IMR-90 (cell line): ENCODE measurements at regions not wholly inside any gene's neighbourhood (a gene's known extent, or its start where the extent isn't known, plus 50 kb on each side); places are given as distances from the start of the nearest gene placed in this dataset.

ENCODE experiments used
- ATAC-seq: fragments of 200-7000 bp; cut with Tn5 transposase; 2 replicates; pipeline ENCODE4 v1.9.1; 2020; ENCODE audit warnings: low read depth, mild to moderate bottlenecking, moderate library complexity
- BruUV-seq: library from RNA; stranded (reverse); fragments of 400-500 nt; replicated peaks from 2 replicates; lab custom pipeline; 2021; lab: Mats Ljungman, UMichigan
- CTCF ChIA-PET: fragments of 300-600 bp; formaldehyde crosslinking; extraction: SDS; loops from one replicate; lab custom pipeline; 2021; ENCODE audit warnings: antibody characterized with exemption; lab: Yijun Ruan, JAX
- POLR2A ChIA-PET: fragments of 300-600 bp; sonication (Branson Sonifier 250); formaldehyde crosslinking; loops from one replicate; lab custom pipeline; 2022; ENCODE audit warnings: antibody characterized with exemption; ENCODE audit not compliant: unreplicated experiment; lab: Charles Lee
- DNase-seq: peaks from one replicate; pipeline ENCODE4 v3.0.0; 2013
- H2AFZ ChIP-seq: replicated peaks from 2 replicates; pipeline ENCODE3; 2013; ENCODE audit warnings: low read length, mild to moderate bottlenecking; ENCODE audit not compliant: poor library complexity
- H2AK5ac ChIP-seq: 2 replicates; pipeline ENCODE4 v1.6.1; 2013; ENCODE audit warnings: low read depth, low read length, inconsistent platforms
- H2AK9ac ChIP-seq: replicated peaks from 2 replicates; pipeline ENCODE3; 2013; ENCODE audit warnings: mild to moderate bottlenecking, low read depth, low read length, moderate library complexity; ENCODE audit not compliant: poor library complexity
- H2BK120ac ChIP-seq: 2 replicates; pipeline ENCODE4 v1.6.1; 2013; ENCODE audit warnings: low read depth, low read length, inconsistent platforms
- H2BK15ac ChIP-seq: 3 replicates; pipeline ENCODE4 v1.6.1; 2013; ENCODE audit warnings: low read depth, low read length, inconsistent platforms
- H2BK20ac ChIP-seq: 2 replicates; pipeline ENCODE4 v1.6.1; 2013; ENCODE audit warnings: low read depth, mild to moderate bottlenecking, inconsistent platforms, low read length, moderate library complexity
- H2BK5ac ChIP-seq: 2 replicates; pipeline ENCODE4 v1.6.1; 2013; ENCODE audit warnings: mild to moderate bottlenecking, low read depth, low read length, inconsistent platforms; ENCODE audit not compliant: poor library complexity, severe bottlenecking
- H3K14ac ChIP-seq: replicated peaks from 2 replicates; pipeline ENCODE4 v1.6.1; 2013; ENCODE audit warnings: low read depth, low read length, inconsistent platforms
- H3K18ac ChIP-seq: 2 replicates; pipeline ENCODE4 v1.6.1; 2013; ENCODE audit warnings: low read depth, low read length, control low read depth
- H3K23ac ChIP-seq: 2 replicates; pipeline ENCODE4 v1.6.1; 2013; ENCODE audit warnings: low read depth, low read length, inconsistent platforms
- H3K27ac ChIP-seq: 2 replicates; pipeline ENCODE4 v1.5.1; 2013; ENCODE audit warnings: mild to moderate bottlenecking, control low read depth, low read length; ENCODE audit not compliant: insufficient read depth
- H3K27me3 ChIP-seq: 2 replicates; pipeline ENCODE4 v1.6.1; 2013; ENCODE audit warnings: low read length; ENCODE audit not compliant: control insufficient read depth, insufficient read depth
- H3K36me3 ChIP-seq: 2 replicates; pipeline ENCODE4 v1.6.1; 2013; ENCODE audit warnings: low read length, mixed read lengths; ENCODE audit not compliant: control insufficient read depth, insufficient read depth
- H3K4ac ChIP-seq: 2 replicates; pipeline ENCODE4 v1.6.1; 2013; ENCODE audit warnings: low read depth, low read length, inconsistent platforms
- H3K4me1 ChIP-seq: 2 replicates; pipeline ENCODE4 v1.6.1; 2013; ENCODE audit warnings: low read length, mixed read lengths; ENCODE audit not compliant: control insufficient read depth, insufficient read depth
- H3K4me2 ChIP-seq: 2 replicates; pipeline ENCODE4 v1.6.1; 2013; ENCODE audit warnings: low read depth, mild to moderate bottlenecking, control low read depth, low read length, moderate library complexity
- H3K4me3 ChIP-seq: 2 replicates; pipeline ENCODE4 v1.5.1; 2013; ENCODE audit warnings: low read depth, mild to moderate bottlenecking, control low read depth, low read length, moderate library complexity; ENCODE audit not compliant: insufficient read depth
- H3K56ac ChIP-seq: 2 replicates; pipeline ENCODE4 v1.6.1; 2013; ENCODE audit warnings: low read length, inconsistent platforms; ENCODE audit not compliant: insufficient read depth; ENCODE audit errors: extremely low read depth
- H3K79me1 ChIP-seq, 2 experiments: 2 replicates each; pipeline ENCODE4 v1.6.1; 2013; ENCODE audit warnings: low read length in 2 of 2, inconsistent platforms in 1 of 2, low read depth in 1 of 2
- H3K9ac ChIP-seq: 2 replicates; pipeline ENCODE4 v1.6.1; 2013; ENCODE audit warnings: low read depth, low read length, control low read depth
- H3K9me1 ChIP-seq: 2 replicates; pipeline ENCODE4 v1.6.1; 2013; ENCODE audit warnings: low read length, inconsistent platforms; ENCODE audit not compliant: insufficient read depth
- H3K9me3 ChIP-seq: 2 replicates; pipeline ENCODE4 v1.6.1; 2013; ENCODE audit warnings: low read length; ENCODE audit not compliant: control insufficient read depth, insufficient read depth
- H4K20me1 ChIP-seq: 2 replicates; pipeline ENCODE4 v1.6.1; 2013; ENCODE audit warnings: low read length, inconsistent platforms; ENCODE audit not compliant: insufficient read depth
- H4K5ac ChIP-seq: 2 replicates; pipeline ENCODE4 v1.6.1; 2013; ENCODE audit warnings: mild to moderate bottlenecking, low read depth, low read length, control low read depth
- H4K8ac ChIP-seq, 2 experiments: 2 replicates each; pipeline ENCODE4 v1.6.1; 2013; ENCODE audit warnings: low read depth in 2 of 2, low read length in 2 of 2, control low read depth in 1 of 2, inconsistent platforms in 1 of 2
- H4K91ac ChIP-seq: 2 replicates; pipeline ENCODE4 v1.6.1; 2013; ENCODE audit warnings: low read depth, low read length, inconsistent platforms; ENCODE audit not compliant: insufficient read depth
- BHLHE40 ChIP-seq: fragments of 150-350 bp; IDR thresholded peaks from 2 replicates; pipeline ENCODE4 v1.6.1; 2016; ENCODE audit warnings: mild to moderate bottlenecking, low read depth, low read length
- CEBPB ChIP-seq: IDR thresholded peaks from 2 replicates; pipeline ENCODE4 v1.6.1; 2012; ENCODE audit warnings: low read depth, low read length, improper control_type of control experiment
- FOS ChIP-seq: fragments of 150-350 bp; IDR thresholded peaks from 2 replicates; pipeline ENCODE4 v1.6.1; 2016; ENCODE audit warnings: low read depth, low read length
- RAD21 ChIP-seq: IDR thresholded peaks from 2 replicates; pipeline ENCODE4 v1.6.1; 2012; ENCODE audit warnings: low read length, improper control_type of control experiment
- RCOR1 ChIP-seq: IDR thresholded peaks from 2 replicates; pipeline ENCODE4 v1.6.1; 2012; ENCODE audit warnings: mild to moderate bottlenecking, low read length, improper control_type of control experiment; ENCODE audit not compliant: insufficient replicate concordance
- RFX5 ChIP-seq: IDR thresholded peaks from 2 replicates; pipeline ENCODE4 v1.8.0; 2012; ENCODE audit warnings: low read depth, mild to moderate bottlenecking, low read length, moderate library complexity
- USF2 ChIP-seq: fragments of 150-350 bp; IDR thresholded peaks from 2 replicates; pipeline ENCODE4 v1.6.1; 2017; ENCODE audit warnings: mild to moderate bottlenecking, antibody characterized with exemption, low read length, low read depth
- WGBS, 2 experiments: methylation state at CpG; one replicate each; pipeline versions ENCODE4 v1.1.5 to v1.1.7; 2013; ENCODE audit warnings: missing lambda C conversion rate in 2 of 2; ENCODE audit not compliant: insufficient read length in 1 of 2; ENCODE audit errors: extremely low coverage in 2 of 2; 5-methylcytosine and 5-hydroxymethylcytosine counted together
- dilution Hi-C: fragments of 300-500 bp; cut with HindIII; formaldehyde crosslinking; loops from one replicate; pipeline ENCODE4 v1.14.3; 2018; ENCODE audit warnings: low sequenced_read_pairs; ENCODE audit not compliant: unreplicated experiment
- in situ Hi-C: fragments of 300-500 bp; cut with MboI; formaldehyde crosslinking; loops from 3 replicates; pipeline ENCODE4 v1.14.3; 2019; ENCODE audit warnings: low sequenced_read_pairs, inconsistent platforms, mixed read lengths
- intact Hi-C: fragments of 100-400 bp; cut with micrococcal nuclease; formaldehyde crosslinking; loops from 2 replicates; pipeline ENCODE4 v1.10.0; 2022

- DNase-seq: no peak
- POLR2A ChIA-PET: no interaction called here
- intact Hi-C loops: no loop called here
- no peak overlapping the region for H3K4ac ChIP-seq
- no peak overlapping the region for H2AK9ac ChIP-seq
- H2AFZ ChIP-seq: no peak overlapping the region
- WGBS, 2 experiments: 69% methylated on average over 2 of the region's 3 CpGs; no CpG with 5 or more reads in 1 of the 2 experiments
- no peaks in the 10 kb centered on the region for H3K4me1 ChIP-seq
- no peaks in the 10 kb centered on the region for H4K20me1 ChIP-seq
- no peak for ATAC-seq
- H4K91ac ChIP-seq: no peak overlapping the region
- H4K5ac ChIP-seq: no peak overlapping the region
- no peak overlapping the region for H3K18ac ChIP-seq
- in situ Hi-C loops: no loop called here
- H3K9me1 ChIP-seq: no peaks in the 10 kb centered on the region
- no peak overlapping the region for H3K4me3 ChIP-seq
- no peak overlapping the region for H3K14ac ChIP-seq
- H3K4me2 ChIP-seq: no peak overlapping the region
- H2BK120ac ChIP-seq: no peak overlapping the region
- TF ChIP-seq USF2: no peak
- TF ChIP-seq RAD21: no peak
- TF ChIP-seq CEBPB: no peak
- no peak for TF ChIP-seq RCOR1
- no peak for TF ChIP-seq RFX5
- TF ChIP-seq FOS: no peak
- no peak for TF ChIP-seq BHLHE40
- no TSS peak for BruUV-seq
- H3K79me1 ChIP-seq: no peaks in the 10 kb centered on the region
- H2BK5ac ChIP-seq: no peak overlapping the region
- H3K56ac ChIP-seq: no peak overlapping the region
- CTCF ChIA-PET: no interaction called here
- no peak overlapping the region for H3K9ac ChIP-seq
- no peaks in the 10 kb centered on the region for H3K27me3 ChIP-seq
- no peak overlapping the region for H4K8ac ChIP-seq
- no peak overlapping the region for H2BK15ac ChIP-seq
- no peak overlapping the region for H3K23ac ChIP-seq
- no peak overlapping the region for H2AK5ac ChIP-seq
- dilution Hi-C loops: no loop called here
- H3K36me3 ChIP-seq: no peaks in the 10 kb centered on the region
- no peak overlapping the region for H3K27ac ChIP-seq
- no peak overlapping the region for H2BK20ac ChIP-seq
- no peaks in the 10 kb centered on the region for H3K9me3 ChIP-seq
Measured at GRCh38 chr4:105015750-105016149, 130.9 kb upstream of the TET2 start.
